Ishikawa (cell line): ENCODE measurements at regions not wholly inside any gene's neighbourhood (a gene's known extent, or its start where the extent isn't known, plus 50 kb on each side); places are given as distances from the start of the nearest gene placed in this dataset.

ENCODE experiments used
- FOXM1 ChIP-seq: IDR thresholded peaks from 2 replicates; pipeline ENCODE4 v1.6.1; 2012; ENCODE audit warnings: low read depth, borderline replicate concordance
- RAD21 ChIP-seq: IDR thresholded peaks from 2 replicates; pipeline ENCODE4 v1.6.1; 2012; ENCODE audit warnings: low read depth

DNA sequence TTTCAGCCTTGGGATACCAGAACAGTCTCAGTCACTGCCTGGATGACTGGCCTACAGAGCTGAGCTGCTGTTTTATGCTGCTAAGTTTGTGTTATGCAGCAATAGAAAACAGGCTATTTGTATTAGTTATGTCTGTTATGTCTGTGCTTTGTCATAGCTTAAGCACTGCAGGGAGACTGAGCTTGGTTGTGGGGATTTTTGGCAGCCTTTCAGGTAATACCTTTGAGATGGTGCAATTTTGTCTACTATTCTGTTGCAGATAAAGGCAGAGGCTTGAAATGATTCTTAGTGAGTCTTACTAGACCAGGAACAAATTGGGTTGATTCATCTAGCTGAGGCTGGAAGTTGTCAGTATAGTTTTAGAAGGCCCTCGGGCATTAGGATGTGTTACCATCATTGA, 201.3 kb upstream of the RBM19 start:
- TF ChIP-seq FOXM1 (no peak), RAD21 (no peak)
